ENCODE measurements at regions not wholly inside any gene's neighbourhood (a gene's known extent, or its start where the extent isn't known, plus 50 kb on each side); places are given as distances from the start of the nearest gene placed in this dataset.

- no peak for DNase-seq
These were observed 54.4 kb downstream of the ZNF503 start for GRCh38 chr10:75347186-75347585.

- DNase-seq = no peak
These were observed 55.8 kb downstream of the ZNF503 start for GRCh38 chr10:75345738-75346137.

GRCh38 chr10:75344170-75344569, 57.4 kb downstream of the ZNF503 start:
- no peak for DNase-seq

- DNase-seq = no peak
These were observed 59.2 kb downstream of the ZNF503 start for GRCh38 chr10:75342397-75342796.

GRCh38 chr10:75335983-75336382, 65.6 kb downstream of the ZNF503 start:
- no peak for DNase-seq

GRCh38 chr10:75335191-75335590, 66.4 kb downstream of the ZNF503 start:
- no peak for DNase-seq

GRCh38 chr10:75334720-75335119, 66.8 kb downstream of the ZNF503 start:
- DNase-seq = no peak

GRCh38 chr10:75332081-75332480, 69.5 kb downstream of the ZNF503 start:
- no peak for DNase-seq

GRCh38 chr10:75331081-75331480, 70.5 kb downstream of the ZNF503 start:
- DNase-seq = no peak

GRCh38 chr10:75329190-75329745, 72.3 kb downstream of the ZNF503 start:
- no peak for DNase-seq

GRCh38 chr10:75326306-75326705, 75.3 kb downstream of the ZNF503 start:
- DNase-seq = no peak

GRCh38 chr10:75319274-75319673, 82.3 kb downstream of the ZNF503 start:
- DNase-seq = no peak

GRCh38 chr10:75314570-75314969, 78.8 kb upstream of the COMTD1 start:
- no peak for DNase-seq

- DNase-seq = no peak
These were observed 76.7 kb upstream of the COMTD1 start for GRCh38 chr10:75312440-75312839.

GRCh38 chr10:75305675-75306074, 69.9 kb upstream of the COMTD1 start:
- DNase-seq = no peak

GRCh38 chr10:75304741-75305390, 69.1 kb upstream of the COMTD1 start:
- no peak for DNase-seq

- DNase-seq = no peak
These were observed 68.6 kb upstream of the COMTD1 start for GRCh38 chr10:75304313-75304712.

- no peak for DNase-seq
These were observed 67.5 kb upstream of the COMTD1 start for GRCh38 chr10:75303045-75303777.

GRCh38 chr10:75302029-75302428, 66.3 kb upstream of the COMTD1 start:
- DNase-seq = no peak

GRCh38 chr10:75297021-75297599, 61.4 kb upstream of the COMTD1 start:
- DNase-seq = no peak

- no peak for DNase-seq
These were observed 60.2 kb upstream of the COMTD1 start for GRCh38 chr10:75295868-75296441.

- DNase-seq = peak; percentile 36
These were observed 59.3 kb upstream of the COMTD1 start for GRCh38 chr10:75294866-75295701.

GRCh38 chr10:75294518-75294865, 58.7 kb upstream of the COMTD1 start:
- DNase-seq = no peak

Measured in RPMI8226 (cell line).